GM12865 (cell line): ENCODE measurements at regions not wholly inside any gene's neighbourhood (a gene's known extent, or its start where the extent isn't known, plus 50 kb on each side); places are given as distances from the start of the nearest gene placed in this dataset.

Source experiments
- DNase-seq: peaks from one replicate; pipeline ENCODE4 v3.0.0; 2010; ENCODE audit warnings: low read depth
- H3K4me3 ChIP-seq: 2 replicates; pipeline ENCODE4 v1.5.1; 2011; ENCODE audit warnings: mild to moderate bottlenecking, low read depth, low read length, control low read depth
- TF ChIP-seq, protein P1 (sequence below): IDR thresholded peaks from 2 replicates; pipeline ENCODE4 v1.5.1; 2011; ENCODE audit warnings: low read length, control low read depth, low read depth, inconsistent platforms; ENCODE audit not compliant: insufficient read depth; ENCODE audit errors: missing control alignments

DNA sequence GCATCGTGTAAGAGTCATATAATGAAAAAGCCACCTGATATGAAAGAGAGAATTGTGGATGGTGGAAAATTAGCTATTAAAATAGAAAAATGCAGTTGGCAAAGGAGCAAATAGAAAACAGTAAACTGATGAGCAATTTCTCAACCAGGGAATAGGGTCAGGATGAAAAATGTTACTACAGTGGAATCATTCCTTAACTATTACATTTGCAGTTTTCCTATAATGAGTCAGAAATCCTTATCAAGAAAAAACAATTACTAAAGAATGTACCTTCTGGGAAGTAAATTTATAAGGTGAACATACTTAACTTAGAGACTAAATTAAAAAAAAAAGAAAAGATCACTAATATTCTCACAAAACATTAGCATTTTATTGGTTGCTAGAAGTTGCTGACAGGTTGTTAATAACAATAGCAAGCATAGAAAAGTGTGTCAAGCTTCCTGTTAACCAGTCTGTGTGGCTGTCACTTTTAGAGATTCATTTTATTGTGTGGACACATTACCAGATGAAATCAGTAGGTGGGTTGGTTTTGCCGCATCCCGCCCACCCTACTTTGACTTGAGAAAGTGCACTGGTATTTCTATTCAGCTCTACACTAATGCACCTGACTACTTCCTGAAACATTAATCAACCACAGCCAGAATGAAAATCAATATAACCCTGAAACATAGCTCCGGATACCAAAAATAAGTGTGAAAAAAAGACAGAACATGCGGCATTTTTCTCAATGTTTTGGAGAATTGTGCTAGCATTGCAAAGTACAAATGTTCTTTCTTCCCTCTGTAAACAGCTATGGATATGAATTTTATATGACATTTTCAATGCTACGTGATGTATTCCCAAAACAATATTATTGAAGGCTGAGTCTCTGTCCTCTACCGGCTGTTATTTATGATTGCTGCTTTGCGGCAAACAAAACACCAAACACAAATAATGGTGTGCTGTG, 576.7 kb downstream of the SLC16A7 start:
- TF ChIP-seq, protein P1, sequence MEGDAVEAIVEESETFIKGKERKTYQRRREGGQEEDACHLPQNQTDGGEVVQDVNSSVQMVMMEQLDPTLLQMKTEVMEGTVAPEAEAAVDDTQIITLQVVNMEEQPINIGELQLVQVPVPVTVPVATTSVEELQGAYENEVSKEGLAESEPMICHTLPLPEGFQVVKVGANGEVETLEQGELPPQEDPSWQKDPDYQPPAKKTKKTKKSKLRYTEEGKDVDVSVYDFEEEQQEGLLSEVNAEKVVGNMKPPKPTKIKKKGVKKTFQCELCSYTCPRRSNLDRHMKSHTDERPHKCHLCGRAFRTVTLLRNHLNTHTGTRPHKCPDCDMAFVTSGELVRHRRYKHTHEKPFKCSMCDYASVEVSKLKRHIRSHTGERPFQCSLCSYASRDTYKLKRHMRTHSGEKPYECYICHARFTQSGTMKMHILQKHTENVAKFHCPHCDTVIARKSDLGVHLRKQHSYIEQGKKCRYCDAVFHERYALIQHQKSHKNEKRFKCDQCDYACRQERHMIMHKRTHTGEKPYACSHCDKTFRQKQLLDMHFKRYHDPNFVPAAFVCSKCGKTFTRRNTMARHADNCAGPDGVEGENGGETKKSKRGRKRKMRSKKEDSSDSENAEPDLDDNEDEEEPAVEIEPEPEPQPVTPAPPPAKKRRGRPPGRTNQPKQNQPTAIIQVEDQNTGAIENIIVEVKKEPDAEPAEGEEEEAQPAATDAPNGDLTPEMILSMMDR, result no peak
- DNase-seq, result no peak
- H3K4me3 ChIP-seq, result no peak overlapping the region

DNA sequence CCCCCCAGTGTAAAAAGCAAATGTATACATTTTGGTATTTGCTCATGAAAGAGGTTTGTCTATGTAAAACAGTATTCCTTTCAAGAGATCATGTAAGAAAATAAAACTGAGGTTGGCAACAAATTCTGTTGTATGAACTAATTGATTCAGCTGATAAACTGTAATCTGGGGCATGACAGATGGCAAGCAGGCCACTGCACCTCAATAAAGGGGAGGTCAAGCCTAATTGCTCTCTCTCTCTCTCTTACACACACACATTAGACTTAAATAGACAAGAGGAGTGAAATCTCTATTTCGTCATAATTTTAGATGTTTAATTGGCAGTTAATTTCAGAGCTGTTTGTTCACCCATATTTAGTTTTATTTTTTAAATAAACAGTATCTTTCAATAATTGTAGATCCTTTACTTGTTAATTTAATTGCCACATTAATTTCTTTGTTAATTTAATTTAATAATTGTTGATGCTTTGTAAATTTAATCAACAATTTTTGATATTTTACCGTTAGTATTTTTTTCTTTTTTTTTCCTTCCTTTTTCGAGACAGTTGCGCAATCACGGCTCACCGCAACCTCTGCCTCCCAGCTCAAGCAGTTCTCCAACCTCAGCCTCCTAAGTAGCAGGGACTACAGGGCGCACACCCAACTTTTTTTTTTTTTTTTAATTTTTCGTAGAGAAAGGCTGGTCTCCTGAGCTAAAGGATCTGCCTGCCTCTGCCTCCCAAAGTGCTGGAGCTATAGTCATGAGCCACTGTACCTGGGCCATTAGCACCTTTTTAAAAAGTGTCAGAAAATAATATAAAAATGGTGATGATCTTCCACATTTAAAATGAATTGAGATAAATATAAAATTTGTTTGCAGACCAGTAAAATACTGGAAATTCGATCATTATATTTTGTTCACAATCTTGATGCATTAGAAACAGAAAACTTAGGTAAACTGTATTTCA, 577.7 kb downstream of the SLC16A7 start:
- DNase-seq, result no peak
- H3K4me3 ChIP-seq, result no peak overlapping the region
- TF ChIP-seq, protein P1, result no peak

DNA sequence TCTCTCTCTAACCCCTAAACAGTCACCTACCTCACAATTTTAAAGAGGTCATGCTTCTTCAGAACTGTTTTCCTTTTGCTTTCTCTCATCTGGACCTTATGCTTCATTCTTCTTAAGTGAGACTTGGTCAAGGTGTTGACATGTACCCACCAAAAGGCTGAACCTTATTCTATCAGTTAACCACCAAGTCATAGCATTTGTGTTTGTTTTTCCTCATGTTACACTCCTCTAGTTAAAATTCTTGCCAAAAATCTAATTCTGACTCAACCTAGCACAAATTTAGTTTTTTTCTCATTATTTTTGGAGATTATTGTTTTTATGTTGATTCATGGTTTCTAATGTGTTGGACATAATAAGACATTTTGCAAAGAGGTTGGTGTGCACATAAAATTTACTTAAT, 578.6 kb downstream of the SLC16A7 start:
- no peak overlapping the region for H3K4me3 ChIP-seq
- TF ChIP-seq, protein P1, result no peak
- no peak for DNase-seq

DNA sequence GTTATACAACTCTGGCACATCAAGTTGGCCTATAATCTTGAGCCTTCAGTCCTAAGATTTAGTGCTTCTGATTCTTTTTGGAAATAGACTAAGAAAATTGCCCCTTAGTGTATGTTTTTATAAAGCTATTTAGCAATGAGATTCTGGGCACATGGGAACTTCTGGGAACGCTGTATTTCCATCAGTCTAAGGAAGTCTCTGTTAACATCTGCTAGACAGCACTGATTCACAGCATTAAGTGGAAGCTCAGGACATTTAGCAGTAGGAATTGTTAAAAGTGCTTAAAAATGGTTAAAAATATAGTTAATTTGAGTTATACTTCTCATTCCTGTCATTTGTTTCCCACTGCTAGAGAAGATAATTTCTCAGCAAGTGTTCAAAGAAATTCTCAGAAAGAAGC, 579.1 kb downstream of the SLC16A7 start:
- no peak for DNase-seq
- TF ChIP-seq, protein P1, result no peak

DNA sequence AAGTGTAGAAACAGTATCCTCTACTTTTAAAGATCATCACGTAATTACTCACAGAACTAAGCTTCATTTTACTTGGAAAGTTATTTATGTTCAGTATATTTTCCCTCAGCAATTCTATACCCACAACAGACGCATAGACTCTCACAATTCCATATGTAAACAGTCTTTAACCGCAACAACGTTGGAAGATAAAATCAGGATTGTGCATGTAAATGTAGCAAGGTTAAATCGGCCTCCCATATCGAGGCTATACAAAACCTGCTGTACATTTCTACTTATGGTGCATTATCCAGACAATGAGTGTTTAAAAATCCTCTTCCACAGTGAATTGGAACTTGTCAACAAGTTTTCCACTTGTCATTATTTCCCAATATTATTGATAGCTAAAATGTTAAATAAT, 581.1 kb downstream of the SLC16A7 start:
- TF ChIP-seq, protein P1, result no peak
- no peak overlapping the region for H3K4me3 ChIP-seq
- no peak for DNase-seq

More for the DNA sequence above, 579.1 kb downstream of the SLC16A7 start:
- H3K4me3 ChIP-seq, result no peak overlapping the region

DNA sequence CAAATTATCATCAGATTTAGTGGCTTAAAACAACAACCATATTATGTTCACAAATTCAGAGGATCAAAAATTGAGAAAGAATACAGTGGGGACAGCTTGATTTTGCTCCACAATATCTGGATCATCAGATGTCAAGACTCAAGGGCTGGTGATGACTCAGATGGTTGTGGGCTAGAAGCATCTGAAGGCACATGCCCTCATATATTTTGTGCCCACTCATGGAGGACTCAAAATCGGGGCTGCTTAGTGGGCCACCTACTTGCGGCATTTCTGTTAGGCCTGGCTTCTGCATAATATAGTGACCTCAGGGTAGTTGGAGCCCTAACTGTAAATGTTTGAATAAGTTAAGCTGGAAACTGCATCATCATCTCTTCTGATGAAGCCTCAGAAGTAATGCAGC, 584.5 kb downstream of the SLC16A7 start:
- H3K4me3 ChIP-seq, result no peak overlapping the region
- no peak for DNase-seq
- TF ChIP-seq, protein P1, result no peak
